ENCODE measurements at regions not wholly inside any gene's neighbourhood (a gene's known extent, or its start where the extent isn't known, plus 50 kb on each side); places are given as distances from the start of the nearest gene placed in this dataset.

- no peak for DNase-seq (ENCODE audit: low read depth, low spot score)
Measured at GRCh38 chr4:75110061-75110460, 177.1 kb downstream of the PARM1 start.

- no peak for DNase-seq (ENCODE audit: low read depth, low spot score)
Measured at GRCh38 chr4:75107755-75108612, 175.1 kb downstream of the PARM1 start.

- DNase-seq (ENCODE audit: low read depth, low spot score), result no peak
Measured at GRCh38 chr4:75102787-75103085, 169.8 kb downstream of the PARM1 start.

- DNase-seq (ENCODE audit: low read depth, low spot score), result no peak
Measured at GRCh38 chr4:75101906-75102786, 169.2 kb downstream of the PARM1 start.

All from iPS DF 19.7 (cell line).